Activated CD8-positive, alpha-beta memory T cell treated with anti-CD3 and anti-CD28 coated beads, Interleukin-2, amount 50 U/mL, for 24 hours (primary cell): ENCODE measurements at regions not wholly inside any gene's neighbourhood (a gene's known extent, or its start where the extent isn't known, plus 50 kb on each side); places are given as distances from the start of the nearest gene placed in this dataset.

Experiments used
- DNase-seq: peaks from one replicate; pipeline ENCODE4 v3.0.0-alpha.2; 2020; ENCODE audit errors: extremely low read depth

- DNase-seq = no peak
Measured at GRCh38 chr20:24273251-24273650, 196.2 kb upstream of the SYNDIG1 start.

GRCh38 chr20:24261351-24261750, 208.1 kb upstream of the SYNDIG1 start:
- DNase-seq = no peak

DNA sequence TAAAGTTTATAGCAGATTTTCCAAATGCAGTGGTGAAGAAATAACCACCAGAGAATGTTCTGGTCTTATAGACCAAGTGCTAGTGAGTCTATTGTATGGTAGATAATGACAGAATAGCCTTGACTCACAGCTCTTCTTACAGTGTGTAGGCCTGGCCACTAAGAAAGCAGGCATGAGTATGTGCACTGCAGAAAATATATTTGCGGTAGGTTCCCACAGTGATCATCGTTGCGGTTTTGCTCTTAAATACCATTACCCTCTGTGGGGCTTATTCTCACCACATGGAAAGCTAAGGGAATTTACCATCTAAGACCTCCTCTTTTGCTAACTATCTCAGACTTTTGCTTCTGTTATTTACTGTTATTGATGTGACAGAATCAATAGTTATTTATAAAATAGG, 212.3 kb upstream of the SYNDIG1 start:
- no peak for DNase-seq

DNA sequence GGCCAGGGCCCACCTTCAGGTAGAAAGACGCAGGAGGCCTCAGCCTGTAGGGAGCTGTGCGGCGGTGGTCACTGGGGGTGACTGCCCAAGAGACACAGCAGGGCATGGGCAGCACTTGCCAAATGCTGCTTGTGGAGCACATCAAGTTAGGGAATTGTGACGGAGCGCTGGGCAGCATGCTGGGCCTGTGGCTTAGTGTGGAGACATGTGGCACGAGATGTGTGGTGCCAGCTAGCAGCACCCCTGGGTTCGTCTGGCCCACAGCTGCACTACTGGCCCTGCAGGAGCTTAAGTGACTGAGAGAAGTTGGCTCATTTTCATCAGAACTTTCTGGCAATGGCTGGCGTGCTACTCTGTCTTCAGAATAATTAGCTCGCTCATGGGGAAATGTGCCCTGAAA, 213.1 kb upstream of the SYNDIG1 start:
- DNase-seq = no peak

- no peak for DNase-seq
Measured at GRCh38 chr20:24254480-24254879, 214.9 kb upstream of the SYNDIG1 start.

DNA sequence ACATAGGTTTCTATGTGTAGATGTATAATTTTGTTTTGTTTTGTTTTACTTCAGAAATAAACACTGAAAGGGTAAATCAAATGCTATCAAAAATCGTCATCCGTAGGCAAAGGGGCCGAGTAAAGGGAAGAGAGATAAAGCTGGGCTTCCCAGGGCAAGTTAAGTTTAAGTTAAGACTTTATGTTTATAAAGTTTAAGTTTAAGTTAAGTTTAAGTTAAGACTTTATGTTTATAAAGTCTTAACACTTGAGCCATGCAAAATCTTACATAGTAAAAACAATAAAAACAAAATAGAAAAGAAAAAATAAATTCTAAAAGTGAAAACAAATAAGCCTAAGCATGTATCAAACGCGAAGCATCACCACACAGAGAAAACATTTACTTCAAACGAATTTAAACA, 216.1 kb upstream of the SYNDIG1 start:
- DNase-seq = no peak

DNA sequence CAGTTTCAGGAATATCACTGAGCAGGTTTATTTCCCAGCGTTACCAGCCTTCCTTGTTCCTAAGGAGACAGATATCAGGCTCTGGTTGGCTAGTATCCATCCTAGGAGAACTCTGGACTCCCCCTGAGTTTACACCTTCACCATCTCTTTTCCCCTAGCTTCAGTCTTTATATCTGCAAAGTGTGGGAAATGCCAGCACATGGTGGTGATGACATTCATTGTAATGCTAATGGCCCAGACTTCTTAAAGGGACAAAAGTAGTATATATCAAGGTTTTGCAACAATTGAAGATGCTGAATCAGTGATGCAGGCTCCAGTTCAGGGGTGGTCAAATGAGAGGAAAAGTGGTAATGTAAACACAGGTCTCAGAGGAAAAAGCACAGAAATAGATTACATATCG, 224.3 kb upstream of the SYNDIG1 start:
- DNase-seq = no peak

GRCh38 chr20:24242763-24243162, 226.7 kb upstream of the SYNDIG1 start:
- no peak for DNase-seq

- no peak for DNase-seq
Measured at GRCh38 chr20:24241466-24241865, 228.0 kb upstream of the SYNDIG1 start.

DNA sequence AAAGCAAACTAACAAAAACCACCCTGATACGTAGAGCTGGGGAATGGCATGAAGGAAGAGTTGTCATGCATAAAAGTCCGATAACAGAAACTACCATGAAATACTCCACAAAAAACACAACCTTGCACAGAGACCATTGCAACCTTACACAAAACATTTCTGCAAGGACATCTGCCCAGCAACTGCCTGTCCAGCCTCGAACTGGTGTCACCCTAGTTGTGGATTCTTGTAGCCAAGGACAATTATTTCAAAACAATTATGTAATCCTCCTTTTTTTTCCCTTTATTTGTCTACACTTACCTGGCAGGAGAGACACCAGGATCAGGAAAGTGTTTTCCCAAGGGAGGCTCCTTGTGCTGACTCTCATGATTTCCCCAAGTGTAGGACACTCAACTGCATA, 232.5 kb upstream of the SYNDIG1 start:
- DNase-seq = no peak

DNA sequence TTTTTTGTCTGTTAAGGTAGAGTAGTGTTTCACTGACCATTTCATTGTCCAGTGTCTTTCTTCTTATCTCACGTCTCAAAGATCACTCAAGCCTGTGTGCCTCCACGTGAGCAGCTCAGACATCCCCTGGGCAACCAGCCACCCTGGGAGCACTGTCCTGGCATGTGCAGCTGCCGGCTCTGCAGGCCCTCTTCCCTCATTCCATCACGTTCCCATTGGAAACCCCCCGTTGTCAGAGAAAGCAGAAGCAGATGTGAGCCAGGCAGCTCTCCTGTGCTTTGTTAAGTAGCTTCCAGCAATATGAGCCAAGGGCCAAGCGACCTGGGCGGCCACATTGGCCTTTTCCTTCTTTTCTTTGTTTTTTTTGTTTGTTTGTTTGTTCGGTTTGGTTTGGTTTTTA, 233.2 kb upstream of the SYNDIG1 start:
- DNase-seq = no peak

DNA sequence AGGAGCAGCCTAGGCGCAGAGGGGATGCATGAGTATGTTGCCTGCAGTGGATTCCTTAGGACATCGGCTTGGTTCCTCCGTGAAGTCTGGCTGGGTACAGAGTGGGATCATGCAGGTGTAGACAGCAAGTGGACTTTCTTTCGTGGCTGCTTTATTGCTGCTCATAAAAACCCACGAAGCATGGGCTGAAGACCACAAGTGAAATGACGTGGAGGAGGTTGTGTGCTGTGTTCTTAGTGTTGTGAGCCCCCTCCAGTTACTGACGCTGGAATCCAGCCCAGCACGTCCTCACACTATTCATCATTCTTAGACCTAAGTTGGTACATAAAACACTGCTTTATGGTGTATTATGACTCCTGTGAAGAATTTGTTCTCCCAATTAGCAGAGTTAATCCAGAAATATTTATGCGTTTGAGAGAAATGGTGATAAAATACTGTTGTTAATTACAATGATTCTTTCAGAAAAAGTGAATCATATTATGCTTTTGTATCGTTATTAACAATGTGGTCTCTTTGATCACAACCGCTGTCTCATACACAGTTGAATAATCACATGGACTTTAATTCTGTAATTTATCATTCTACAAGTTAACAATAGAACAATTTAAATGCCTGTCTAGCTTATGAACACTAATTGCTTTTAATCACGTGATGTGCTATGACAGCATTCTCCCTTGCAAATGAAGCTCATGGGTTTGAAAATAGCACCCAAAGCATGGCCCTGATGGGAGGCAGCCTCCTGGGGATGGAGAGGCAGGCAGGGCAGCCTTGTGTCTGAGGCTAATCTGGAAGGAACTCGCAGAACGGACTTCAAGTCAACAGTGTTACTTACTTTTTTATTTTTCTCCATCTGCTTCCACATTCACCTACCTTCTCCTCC, 233.9 kb upstream of the SYNDIG1 start:
- no peak for DNase-seq

- no peak for DNase-seq
Measured at GRCh38 chr20:24227600-24227999, 239.0 kb upstream of the GGTLC1 start.

GRCh38 chr20:24212494-24212893, 223.9 kb upstream of the GGTLC1 start:
- no peak for DNase-seq

DNA sequence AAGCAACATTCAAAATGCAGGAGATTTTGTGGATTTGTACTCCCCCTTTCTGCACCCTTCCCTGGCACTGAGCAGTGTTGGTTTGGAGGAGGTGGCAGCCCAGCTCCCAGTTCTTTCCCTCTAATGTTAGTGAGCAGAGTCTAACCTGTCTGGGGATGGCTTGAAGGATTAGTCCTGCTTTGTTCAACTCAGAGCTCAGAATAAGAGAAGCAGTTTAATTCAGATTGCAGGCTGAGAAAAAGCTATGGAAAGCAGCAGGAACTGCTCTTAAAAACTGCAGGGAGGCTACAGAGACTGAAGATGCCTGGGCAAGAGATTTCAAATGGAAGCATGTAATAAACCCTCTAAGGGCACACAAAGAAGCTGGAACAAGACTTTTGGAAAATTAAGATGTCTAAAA, 223.4 kb upstream of the GGTLC1 start:
- DNase-seq = no peak

- DNase-seq = no peak
Measured at GRCh38 chr20:24210356-24210755, 221.8 kb upstream of the GGTLC1 start.

DNA sequence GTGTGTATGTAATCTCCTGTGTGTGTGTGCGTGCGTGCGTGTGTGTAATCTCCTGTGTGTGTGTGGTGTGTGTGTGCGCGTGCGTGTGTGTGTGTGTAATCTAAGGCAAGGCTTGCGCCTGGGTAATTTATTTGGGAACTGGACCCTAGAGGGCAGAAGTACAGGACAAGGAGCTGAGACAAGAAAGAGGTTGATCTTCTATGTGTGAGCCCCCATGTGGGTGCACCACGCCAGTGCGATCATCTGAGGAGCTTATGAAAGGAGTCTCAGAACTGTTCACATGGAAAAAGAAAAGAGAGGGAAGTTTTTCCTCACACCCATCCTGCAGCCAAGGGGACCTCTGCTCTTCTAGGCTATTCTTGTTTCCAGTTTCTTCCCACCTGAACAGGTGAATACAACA, 220.1 kb upstream of the GGTLC1 start:
- no peak for DNase-seq

DNA sequence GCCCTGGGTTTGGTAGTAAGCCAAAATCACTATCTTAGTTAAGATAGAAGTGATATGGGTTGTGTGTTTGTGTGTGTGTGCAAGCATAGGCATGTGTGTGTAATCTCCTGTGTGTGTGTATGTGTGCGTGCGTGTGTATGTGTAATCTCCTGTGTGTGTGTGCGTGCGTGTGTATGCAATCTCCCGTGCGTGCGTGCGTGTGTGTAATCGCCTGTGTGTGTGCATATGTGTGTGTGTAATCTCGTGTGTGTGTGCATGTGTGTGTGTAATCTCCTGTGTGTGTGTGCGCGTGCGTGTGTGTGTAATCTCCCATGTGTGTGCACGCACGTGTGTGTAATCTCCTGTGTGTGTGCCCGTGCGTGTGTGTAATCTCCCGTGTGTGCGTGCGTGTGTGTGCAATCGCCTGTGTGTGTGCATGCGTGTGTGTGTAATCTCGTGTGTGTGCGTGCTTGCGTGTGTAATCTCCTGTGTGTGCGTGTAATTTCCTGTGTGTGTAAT, 219.3 kb upstream of the GGTLC1 start:
- DNase-seq = no peak

- no peak for DNase-seq
Measured at GRCh38 chr20:24206995-24207394, 218.4 kb upstream of the GGTLC1 start.

DNA sequence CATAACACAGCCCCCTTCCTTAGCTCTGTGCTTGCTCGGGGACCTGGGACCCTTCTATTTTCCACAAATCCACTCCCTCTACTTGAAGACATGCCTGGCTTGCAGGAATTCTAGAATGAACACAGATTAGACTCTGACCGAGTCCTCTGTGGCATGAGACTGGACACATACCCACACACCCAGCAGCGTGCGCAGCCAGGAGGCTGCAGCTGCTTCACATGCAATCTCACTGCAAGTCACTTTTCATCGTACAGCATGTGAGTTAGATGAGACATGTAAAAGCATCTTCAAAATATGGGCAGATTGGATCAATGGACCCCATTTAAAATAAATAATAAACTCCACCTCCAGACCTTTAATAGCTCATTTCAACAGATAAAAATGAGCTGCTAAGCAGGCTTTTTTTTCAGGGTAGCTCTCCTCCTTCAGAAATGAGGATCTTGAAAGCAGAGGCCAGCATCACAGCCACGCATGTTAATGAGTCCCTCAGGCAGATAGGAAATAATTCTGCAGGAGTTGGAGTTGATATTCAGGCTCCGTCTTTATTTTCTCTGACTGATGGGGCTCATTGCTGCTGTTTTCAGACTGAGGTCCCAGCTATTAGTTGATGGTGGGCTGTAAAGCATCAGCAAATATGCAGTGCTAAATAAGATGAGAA, 215.1 kb upstream of the GGTLC1 start:
- no peak for DNase-seq

DNA sequence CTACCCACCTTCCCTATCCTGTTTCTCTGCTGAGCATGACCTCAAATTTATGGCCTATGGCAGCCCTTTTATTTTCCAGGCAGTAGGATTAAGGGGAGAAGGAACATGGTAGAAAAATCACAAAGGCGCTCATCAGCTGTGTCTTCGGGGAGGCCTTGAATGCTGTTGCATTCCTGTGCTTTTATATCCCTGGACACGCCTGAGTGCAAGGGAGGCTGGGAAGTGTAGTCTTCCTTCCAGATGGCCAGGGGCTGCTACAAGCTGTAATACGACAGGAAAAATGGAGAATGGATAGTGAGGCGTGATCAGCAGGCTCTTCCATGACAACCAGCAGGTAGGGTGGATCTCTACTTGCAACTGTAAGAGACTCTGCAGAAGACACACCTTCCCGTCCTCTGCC, 210.9 kb upstream of the GGTLC1 start:
- no peak for DNase-seq

DNA sequence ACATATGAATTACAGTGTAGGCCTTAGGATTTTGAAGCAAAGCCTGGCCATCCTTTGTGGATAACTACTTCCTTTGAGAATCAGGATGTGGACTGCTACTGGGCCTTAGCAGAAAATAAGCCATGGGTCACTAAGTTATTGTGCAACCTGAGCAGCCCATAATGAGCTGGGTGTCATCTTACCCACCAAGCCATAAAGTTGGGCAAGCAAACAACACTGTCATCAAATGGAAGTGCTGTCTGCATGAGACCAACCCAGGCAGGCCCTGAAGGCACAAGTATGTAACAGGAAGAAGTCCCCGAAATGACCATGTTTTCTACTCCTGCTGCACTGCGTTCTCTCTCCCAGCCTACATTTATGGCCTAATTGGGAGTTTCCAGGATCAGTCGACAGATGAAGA, 205.6 kb upstream of the GGTLC1 start:
- no peak for DNase-seq

GRCh38 chr20:24190905-24191304, 202.3 kb upstream of the GGTLC1 start:
- DNase-seq = no peak
